ENCODE measurements at regions not wholly inside any gene's neighbourhood (a gene's known extent, or its start where the extent isn't known, plus 50 kb on each side); places are given as distances from the start of the nearest gene placed in this dataset.

- no peak overlapping the region for H3K4me2 ChIP-seq (ENCODE audit: low read length)
- no peak overlapping the region for H3K4me3 ChIP-seq (replicated peaks in 1 of 2; ENCODE audit: low read depth in 1 of 2, low read length in 2 of 2)
- H3K36me3 ChIP-seq (ENCODE audit: control insufficient read depth in 1 of 2, insufficient read depth in 2 of 2, low read length in 2 of 2) = no peaks in the 10 kb centered on the region
- peak overlapping the region; percentile 33 for H2AFZ ChIP-seq (ENCODE audit: low read depth, low read length, poor library complexity, severe bottlenecking)
- no TSS peak for BruUV-seq (replicated peaks)
- H4K20me1 ChIP-seq (ENCODE audit: insufficient read depth) = no peaks in the 10 kb centered on the region
- no peaks in the 10 kb centered on the region for H3K9me2 ChIP-seq (ENCODE audit: insufficient read depth)
- intact Hi-C loops (cut with micrococcal nuclease) = no loop called here
- ChIA-PET POLR2A (no interaction called here), CTCF (no interaction called here), RAD21 (ENCODE audit: low non-redundant PET in 1 of 2, low total read pairs in 2 of 2, uncharacterized antibody in 2 of 2, unreplicated experiment in 2 of 2) (no interaction called here)
- no peak overlapping the region for H3K27ac ChIP-seq (ENCODE audit: low read depth, low read length)
- TF ChIP-seq ZBTB33 (IDR thresholded peaks at IDR 0.05; ENCODE audit: extremely low read depth, insufficient replicate concordance, low read length) (no peak), ZFX (IDR thresholded peaks at IDR 0.05) (no peak), TCF7L2 (IDR thresholded peaks at IDR 0.05; ENCODE audit: borderline replicate concordance, extremely low read depth, insufficient read depth, insufficient read length) (no peak), EZH2 (IDR thresholded peaks at IDR 0.05) (no peak), POLR2A (IDR thresholded peaks at IDR 0.05; ENCODE audit: borderline replicate concordance, extremely low read depth, insufficient read depth, insufficient read length) (no peak), FOSL1 (IDR thresholded peaks at IDR 0.05; ENCODE audit: low read depth) (no peak), POLR2AphosphoS5 (IDR thresholded peaks at IDR 0.05; ENCODE audit: low read depth, low read length) (no peak), REST (IDR thresholded peaks at IDR 0.05; ENCODE audit: low read depth) (no peak), ZNF274 (IDR thresholded peaks at IDR 0.05; ENCODE audit: low read depth, low read length) (no peak), SRF (IDR thresholded peaks at IDR 0.05; ENCODE audit: low read depth) (no peak), JUND (IDR thresholded peaks at IDR 0.05) (no peak), RAD21 (IDR thresholded peaks at IDR 0.05; ENCODE audit: low read depth) (no peak), CTCF (IDR thresholded peaks at IDR 0.05 in 2 of 3, conservative IDR thresholded peaks at IDR 0.05 in 1 of 3; ENCODE audit: borderline replicate concordance in 1 of 3, insufficient read depth in 1 of 3, low read depth in 2 of 3, low read length in 2 of 3) (no peak), EGR1 (IDR thresholded peaks at IDR 0.05; ENCODE audit: low read depth) (no peak), ATF3 (IDR thresholded peaks at IDR 0.05) (no peak)
- ATAC-seq = no peak
- no peaks in the 10 kb centered on the region for H3K9me3 ChIP-seq (ENCODE audit: control insufficient read depth in 1 of 2, insufficient read depth in 1 of 2, low read depth in 1 of 2, low read length in 2 of 2)
- no peaks in the 10 kb centered on the region for H3K4me1 ChIP-seq (ENCODE audit: control insufficient read depth in 1 of 2, insufficient read depth in 2 of 2, low read length in 2 of 2)
- no peaks in the 10 kb centered on the region for H3K79me2 ChIP-seq (ENCODE audit: insufficient read depth, low read length)
- H3K27me3 ChIP-seq (ENCODE audit: insufficient read depth, low read length) = no peaks in the 10 kb centered on the region
- no peak for DNase-seq (ENCODE audit: low read depth, low spot score)
- no peak overlapping the region for H3K9ac ChIP-seq (ENCODE audit: low read length)
These were observed 1391.1 kb downstream of the FSTL5 start for GRCh38 chr4:160772668-160773067.

Measured in HCT116 (cell line).